ENCODE measurements at regions not wholly inside any gene's neighbourhood (a gene's known extent, or its start where the extent isn't known, plus 50 kb on each side); places are given as distances from the start of the nearest gene placed in this dataset.
"Not testable (repeated sequence)": the region's sequence is repeated elsewhere in the genome, so short reads cannot be mapped to it uniquely, and the experiment has no call there.

GRCh38 chr10:108560488-108560887 lies 1362.8 kb downstream of the XPNPEP1 start:
- Histone ChIP-seq H4K20me1 (ENCODE audit: insufficient read depth) (no peaks in the 10 kb centered on the region), H3K36me3 (ENCODE audit: insufficient read depth) (no peaks in the 10 kb centered on the region), H3K4me3 (IDR thresholded peaks at IDR 0.05; ENCODE audit: insufficient read depth, low read depth, low read length) (no peak overlapping the region), H2AFZ (ENCODE audit: low read depth) (no peak overlapping the region), H3K27ac (no peak overlapping the region), H3K79me2 (ENCODE audit: insufficient read depth, low read depth) (no peaks in the 10 kb centered on the region), H3K27me3 (ENCODE audit: insufficient read depth, low read depth) (no peaks in the 10 kb centered on the region), H3K9ac (no peak overlapping the region), H3K4me1 (ENCODE audit: low read depth, poor library complexity, severe bottlenecking) (peaks cover 3% of the 10 kb centered on the region), H3K4me2 (no peak overlapping the region)
- no peak for TF ChIP-seq CTCF (conservative IDR thresholded peaks at IDR 0.05; ENCODE audit: low read depth, low read length)

GRCh38 chr10:108556186-108556585 lies 1367.1 kb downstream of the XPNPEP1 start:
- H3K9ac ChIP-seq, result no peak overlapping the region
- H3K79me2 ChIP-seq (ENCODE audit: insufficient read depth, low read depth), result no peaks in the 10 kb centered on the region
- no peak overlapping the region for H3K4me2 ChIP-seq
- H3K4me1 ChIP-seq (ENCODE audit: low read depth, poor library complexity, severe bottlenecking), result no peaks in the 10 kb centered on the region
- H3K4me3 ChIP-seq (IDR thresholded peaks at IDR 0.05; ENCODE audit: insufficient read depth, low read depth, low read length), result no peak overlapping the region
- no peak overlapping the region for H3K27ac ChIP-seq
- no peaks in the 10 kb centered on the region for H4K20me1 ChIP-seq (ENCODE audit: insufficient read depth)
- no peak for TF ChIP-seq CTCF (conservative IDR thresholded peaks at IDR 0.05; ENCODE audit: low read depth, low read length)
- no peaks in the 10 kb centered on the region for H3K36me3 ChIP-seq (ENCODE audit: insufficient read depth)
- no peaks in the 10 kb centered on the region for H3K27me3 ChIP-seq (ENCODE audit: insufficient read depth, low read depth)
- no peak overlapping the region for H2AFZ ChIP-seq (ENCODE audit: low read depth)

GRCh38 chr10:108545921-108546320 lies 1377.4 kb downstream of the XPNPEP1 start:
- no peak for TF ChIP-seq CTCF (conservative IDR thresholded peaks at IDR 0.05; ENCODE audit: low read depth, low read length)
- no peak overlapping the region; the same call in 1 of the 2 replicates for H3K4me2 ChIP-seq
- H3K36me3 ChIP-seq (ENCODE audit: insufficient read depth), result no peaks in the 10 kb centered on the region
- H3K79me2 ChIP-seq (ENCODE audit: insufficient read depth, low read depth), result no peaks in the 10 kb centered on the region
- no peak overlapping the region for H3K27ac ChIP-seq
- no peaks in the 10 kb centered on the region for H3K4me1 ChIP-seq (ENCODE audit: low read depth, poor library complexity, severe bottlenecking)
- no peak overlapping the region for H3K9ac ChIP-seq
- 0 out of 2 replicates have a peak overlapping the region, but pooled peaks have one; percentile 34 for H2AFZ ChIP-seq (ENCODE audit: low read depth)
- no peak overlapping the region for H3K4me3 ChIP-seq (IDR thresholded peaks at IDR 0.05; ENCODE audit: insufficient read depth, low read depth, low read length)
- no peaks in the 10 kb centered on the region for H4K20me1 ChIP-seq (ENCODE audit: insufficient read depth)
- no peaks in the 10 kb centered on the region for H3K27me3 ChIP-seq (ENCODE audit: insufficient read depth, low read depth)

GRCh38 chr10:108544500-108545120 lies 1378.7 kb downstream of the XPNPEP1 start:
- Histone ChIP-seq H2AFZ (ENCODE audit: low read depth) (no peak overlapping the region; the same call in 1 of the 2 replicates), H3K4me3 (IDR thresholded peaks at IDR 0.05; ENCODE audit: insufficient read depth, low read depth, low read length) (no peak overlapping the region), H3K9ac (no peak overlapping the region), H3K27me3 (ENCODE audit: insufficient read depth, low read depth) (no peaks in the 10 kb centered on the region), H3K27ac (no peak overlapping the region), H4K20me1 (ENCODE audit: insufficient read depth) (no peaks in the 10 kb centered on the region), H3K79me2 (ENCODE audit: insufficient read depth, low read depth) (no peaks in the 10 kb centered on the region), H3K36me3 (ENCODE audit: insufficient read depth) (no peaks in the 10 kb centered on the region), H3K4me1 (ENCODE audit: low read depth, poor library complexity, severe bottlenecking) (no peaks in the 10 kb centered on the region), H3K4me2 (no peak overlapping the region)
- peak; percentile 75 for TF ChIP-seq CTCF (conservative IDR thresholded peaks at IDR 0.05; ENCODE audit: low read depth, low read length)

- not testable (repeated sequence) for H3K4me3 ChIP-seq (IDR thresholded peaks at IDR 0.05; ENCODE audit: insufficient read depth, low read depth, low read length); H3K4me2 ChIP-seq; H3K27ac ChIP-seq; H3K79me2 ChIP-seq (ENCODE audit: insufficient read depth, low read depth); H3K4me1 ChIP-seq (ENCODE audit: low read depth, poor library complexity, severe bottlenecking); H3K36me3 ChIP-seq (ENCODE audit: insufficient read depth); H3K9ac ChIP-seq; H2AFZ ChIP-seq (ENCODE audit: low read depth); H4K20me1 ChIP-seq (ENCODE audit: insufficient read depth); H3K27me3 ChIP-seq (ENCODE audit: insufficient read depth, low read depth)
Observed at GRCh38 chr10:108533551-108533950, 1369.0 kb upstream of the SORCS1 start.

All from KMS-11 (cell line).